HEK293 (cell line): ENCODE measurements at regions not wholly inside any gene's neighbourhood (a gene's known extent, or its start where the extent isn't known, plus 50 kb on each side); places are given as distances from the start of the nearest gene placed in this dataset.

Source experiments
- ZNF704 ChIP-seq: fragments of 450-650 bp; formaldehyde crosslinking; IDR thresholded peaks from 2 replicates; pipeline ENCODE4 v1.5.1; 2016; ENCODE audit warnings: missing biosample characterization, missing genetic modification characterization
- TF ChIP-seq, protein P1 (sequence below): fragments of 450-650 bp; formaldehyde crosslinking; IDR thresholded peaks from 2 replicates; pipeline ENCODE4 v1.5.1; 2016; ENCODE audit warnings: missing biosample characterization, missing genetic modification characterization

- no peak for TF ChIP-seq ZNF704 (tag by site-specific recombination)
- TF ChIP-seq, protein P1, sequence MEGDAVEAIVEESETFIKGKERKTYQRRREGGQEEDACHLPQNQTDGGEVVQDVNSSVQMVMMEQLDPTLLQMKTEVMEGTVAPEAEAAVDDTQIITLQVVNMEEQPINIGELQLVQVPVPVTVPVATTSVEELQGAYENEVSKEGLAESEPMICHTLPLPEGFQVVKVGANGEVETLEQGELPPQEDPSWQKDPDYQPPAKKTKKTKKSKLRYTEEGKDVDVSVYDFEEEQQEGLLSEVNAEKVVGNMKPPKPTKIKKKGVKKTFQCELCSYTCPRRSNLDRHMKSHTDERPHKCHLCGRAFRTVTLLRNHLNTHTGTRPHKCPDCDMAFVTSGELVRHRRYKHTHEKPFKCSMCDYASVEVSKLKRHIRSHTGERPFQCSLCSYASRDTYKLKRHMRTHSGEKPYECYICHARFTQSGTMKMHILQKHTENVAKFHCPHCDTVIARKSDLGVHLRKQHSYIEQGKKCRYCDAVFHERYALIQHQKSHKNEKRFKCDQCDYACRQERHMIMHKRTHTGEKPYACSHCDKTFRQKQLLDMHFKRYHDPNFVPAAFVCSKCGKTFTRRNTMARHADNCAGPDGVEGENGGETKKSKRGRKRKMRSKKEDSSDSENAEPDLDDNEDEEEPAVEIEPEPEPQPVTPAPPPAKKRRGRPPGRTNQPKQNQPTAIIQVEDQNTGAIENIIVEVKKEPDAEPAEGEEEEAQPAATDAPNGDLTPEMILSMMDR (tag by site-specific recombination) = no peak
These were observed 219.0 kb upstream of the MEOX2 start for GRCh38 chr7:15905251-15906040.
